PFSK-1 (cell line): ENCODE measurements at regions not wholly inside any gene's neighbourhood (a gene's known extent, or its start where the extent isn't known, plus 50 kb on each side); places are given as distances from the start of the nearest gene placed in this dataset.

ENCODE experiments used
- POLR2AphosphoS5 ChIP-seq: IDR thresholded peaks from 2 replicates; pipeline ENCODE4 v1.6.1; 2012; ENCODE audit warnings: low read depth, mild to moderate bottlenecking, control low read depth, low read length, moderate library complexity
- SIN3A ChIP-seq: IDR thresholded peaks from 2 replicates; pipeline ENCODE4 v1.6.1; 2012; ENCODE audit warnings: mild to moderate bottlenecking, low read length, moderate library complexity, borderline replicate concordance; ENCODE audit not compliant: insufficient read depth
- TAF1 ChIP-seq: IDR thresholded peaks from 2 replicates; pipeline ENCODE4 v1.6.1; 2012; ENCODE audit warnings: low read length, control low read depth, borderline replicate concordance; ENCODE audit not compliant: insufficient read depth

DNA sequence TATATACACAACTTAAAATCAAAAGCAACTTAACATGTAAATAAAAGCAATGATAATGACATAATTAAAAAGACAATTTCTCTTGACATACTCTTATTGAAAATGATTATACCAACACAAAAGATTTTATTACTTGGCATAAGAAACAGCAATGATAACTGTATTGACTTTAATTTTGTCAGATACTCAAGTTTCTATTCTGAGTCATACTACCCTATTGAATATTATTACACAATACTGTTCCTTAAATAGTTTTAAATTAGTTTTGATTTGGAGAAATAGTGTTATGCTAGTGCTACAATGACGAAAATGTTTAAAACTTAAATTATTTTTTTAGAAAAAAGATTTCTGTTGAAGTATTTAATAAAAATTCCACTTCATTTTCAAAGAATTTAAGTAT lies 1319.3 kb upstream of the C9orf72 start:
- TF ChIP-seq SIN3A (no peak), POLR2AphosphoS5 (no peak), TAF1 (no peak)
